Bronchial epithelial cell (primary cell): ENCODE measurements at regions not wholly inside any gene's neighbourhood (a gene's known extent, or its start where the extent isn't known, plus 50 kb on each side); places are given as distances from the start of the nearest gene placed in this dataset.

Experiments used
- DNase-seq: peaks from one replicate; pipeline ENCODE4 v3.0.0-alpha.2; 2010; ENCODE audit warnings: low read depth
- FAIRE-seq: peaks from 2 replicates; lab custom pipeline; 2011; peaks lifted over from hg19 to GRCh38; lab: Jason Lieb, UNC
- H3K27me3 ChIP-seq: 2 replicates; pipeline ENCODE4 v1.5.1; 2011; ENCODE audit warnings: low read length; ENCODE audit not compliant: control insufficient read depth, insufficient read depth
- H3K36me3 ChIP-seq: 2 replicates; pipeline ENCODE4 v1.5.1; 2011; ENCODE audit warnings: low read length; ENCODE audit not compliant: control insufficient read depth, insufficient read depth
- H3K4me3 ChIP-seq: 2 replicates; pipeline ENCODE4 v1.5.1; 2011; ENCODE audit warnings: mild to moderate bottlenecking, low read depth, low read length, control low read depth
- TF ChIP-seq, protein P1 (sequence below): IDR thresholded peaks from 2 replicates; pipeline ENCODE4 v1.5.1; 2011; ENCODE audit warnings: mild to moderate bottlenecking, moderate library complexity, low read length, control low read depth, inconsistent platforms; ENCODE audit not compliant: insufficient read depth, severe bottlenecking

DNA sequence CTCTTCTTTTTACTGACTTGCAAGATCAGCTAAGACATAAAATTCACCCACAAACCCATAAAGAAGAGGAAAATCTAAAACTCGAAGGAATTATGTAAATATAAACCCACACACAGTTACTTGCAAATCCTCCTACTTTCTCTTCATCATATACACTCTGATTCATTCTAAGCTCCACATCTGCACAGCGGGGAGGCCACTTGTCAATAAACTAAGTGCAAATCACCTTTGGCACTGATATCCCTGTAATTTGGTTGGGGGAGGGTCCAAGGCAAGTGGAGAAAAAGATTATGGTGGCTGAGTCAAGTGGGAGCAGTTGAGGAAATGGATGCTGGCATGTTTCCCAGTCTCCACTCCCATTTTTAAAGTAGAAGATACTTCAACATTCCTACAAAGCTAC lies 596.5 kb downstream of the MATN1 start:
- H3K27me3 ChIP-seq: no peaks in the 10 kb centered on the region
- FAIRE-seq: no peak
- H3K4me3 ChIP-seq: no peak overlapping the region
- H3K36me3 ChIP-seq: no peaks in the 10 kb centered on the region
- TF ChIP-seq, protein P1, sequence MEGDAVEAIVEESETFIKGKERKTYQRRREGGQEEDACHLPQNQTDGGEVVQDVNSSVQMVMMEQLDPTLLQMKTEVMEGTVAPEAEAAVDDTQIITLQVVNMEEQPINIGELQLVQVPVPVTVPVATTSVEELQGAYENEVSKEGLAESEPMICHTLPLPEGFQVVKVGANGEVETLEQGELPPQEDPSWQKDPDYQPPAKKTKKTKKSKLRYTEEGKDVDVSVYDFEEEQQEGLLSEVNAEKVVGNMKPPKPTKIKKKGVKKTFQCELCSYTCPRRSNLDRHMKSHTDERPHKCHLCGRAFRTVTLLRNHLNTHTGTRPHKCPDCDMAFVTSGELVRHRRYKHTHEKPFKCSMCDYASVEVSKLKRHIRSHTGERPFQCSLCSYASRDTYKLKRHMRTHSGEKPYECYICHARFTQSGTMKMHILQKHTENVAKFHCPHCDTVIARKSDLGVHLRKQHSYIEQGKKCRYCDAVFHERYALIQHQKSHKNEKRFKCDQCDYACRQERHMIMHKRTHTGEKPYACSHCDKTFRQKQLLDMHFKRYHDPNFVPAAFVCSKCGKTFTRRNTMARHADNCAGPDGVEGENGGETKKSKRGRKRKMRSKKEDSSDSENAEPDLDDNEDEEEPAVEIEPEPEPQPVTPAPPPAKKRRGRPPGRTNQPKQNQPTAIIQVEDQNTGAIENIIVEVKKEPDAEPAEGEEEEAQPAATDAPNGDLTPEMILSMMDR: no peak
- no peak for DNase-seq

DNA sequence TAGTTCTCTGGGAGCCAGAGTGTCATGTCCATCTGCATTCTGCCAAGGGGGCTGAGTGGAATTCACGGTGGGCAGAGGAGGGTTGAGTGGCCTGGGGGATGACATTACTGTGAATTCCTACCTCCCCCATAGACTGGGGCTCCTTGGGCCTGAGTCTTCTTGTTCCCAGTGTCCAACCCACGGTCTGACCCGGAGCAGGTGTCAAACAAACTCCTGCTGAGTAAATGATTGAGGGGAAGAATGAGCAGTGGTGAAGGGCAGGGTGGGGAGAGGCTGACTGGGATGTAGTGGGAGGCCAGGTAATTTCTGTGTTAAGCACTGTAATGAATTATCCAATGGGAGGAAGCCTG lies 597.6 kb downstream of the MATN1 start:
- no peaks in the 10 kb centered on the region for H3K27me3 ChIP-seq
- TF ChIP-seq, protein P1: no peak
- no peak for FAIRE-seq
- DNase-seq: no peak
- H3K36me3 ChIP-seq: no peaks in the 10 kb centered on the region
- H3K4me3 ChIP-seq: no peak overlapping the region

DNA sequence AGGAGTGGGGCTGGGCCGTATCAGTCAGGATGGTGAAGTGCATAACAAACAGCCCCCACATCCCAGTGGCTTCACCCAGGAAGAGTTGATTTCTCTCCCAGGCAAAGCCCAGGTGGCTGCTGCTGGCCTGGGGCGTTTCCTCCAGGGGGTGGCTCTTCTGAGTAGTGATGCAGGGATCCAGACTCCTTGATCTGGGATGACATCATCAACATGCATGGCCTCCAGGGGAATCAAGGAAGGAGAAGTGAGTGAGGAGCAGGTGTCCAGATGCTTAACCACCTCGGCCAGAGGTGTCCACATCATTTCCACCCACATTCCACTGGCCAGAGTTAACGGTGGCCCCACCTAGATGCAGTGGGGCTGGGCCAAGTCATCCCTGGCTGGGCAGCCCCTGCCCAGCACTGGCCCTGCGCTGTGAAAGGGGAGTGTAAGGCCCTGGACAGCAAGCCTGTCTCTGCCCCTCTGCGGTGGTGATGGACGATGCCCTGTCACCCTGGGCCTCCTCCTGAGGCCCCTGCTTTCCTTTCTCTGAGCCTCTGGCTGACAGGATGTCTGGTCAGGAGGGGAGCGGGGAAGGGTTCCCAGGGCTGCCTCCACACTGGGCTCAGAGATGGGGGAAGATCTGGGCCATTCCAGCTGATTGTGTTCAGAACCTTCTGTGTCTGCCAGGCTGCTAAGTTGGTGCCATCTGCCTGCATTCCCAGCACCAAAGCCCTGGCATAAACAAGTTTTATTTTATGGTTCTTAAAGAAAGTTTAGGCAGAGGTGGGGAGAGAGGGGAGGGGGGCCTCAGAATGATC lies 598.2 kb downstream of the MATN1 start:
- Histone ChIP-seq H3K36me3 (no peaks in the 10 kb centered on the region), H3K4me3 (no peak overlapping the region), H3K27me3 (no peaks in the 10 kb centered on the region)
- TF ChIP-seq, protein P1: no peak
- FAIRE-seq: peak; percentile 40
- DNase-seq: no peak

DNA sequence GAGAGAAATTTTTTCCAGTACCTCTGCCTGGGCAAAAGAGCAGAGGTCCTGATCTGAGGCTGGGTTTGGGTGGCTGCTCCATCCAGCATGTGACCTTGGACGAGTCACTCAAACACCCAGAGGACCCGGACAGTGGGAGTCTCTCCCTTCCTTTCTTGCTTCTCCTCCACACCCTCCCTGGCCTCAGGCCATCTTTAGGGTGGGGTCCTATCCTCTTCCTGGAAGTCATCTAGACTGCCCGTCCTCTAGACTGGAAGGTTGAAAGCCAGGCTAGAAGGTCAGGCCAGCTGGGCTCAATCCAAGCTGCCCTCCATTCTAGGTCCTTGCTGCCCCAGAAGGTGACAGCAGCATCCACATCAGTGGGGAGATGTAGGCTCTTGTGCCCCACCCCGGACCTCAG lies 599.5 kb downstream of the MATN1 start:
- H3K4me3 ChIP-seq: no peak overlapping the region
- TF ChIP-seq, protein P1: no peak
- H3K27me3 ChIP-seq: no peaks in the 10 kb centered on the region
- no peaks in the 10 kb centered on the region for H3K36me3 ChIP-seq
- DNase-seq (no peak), FAIRE-seq (no peak)

DNA sequence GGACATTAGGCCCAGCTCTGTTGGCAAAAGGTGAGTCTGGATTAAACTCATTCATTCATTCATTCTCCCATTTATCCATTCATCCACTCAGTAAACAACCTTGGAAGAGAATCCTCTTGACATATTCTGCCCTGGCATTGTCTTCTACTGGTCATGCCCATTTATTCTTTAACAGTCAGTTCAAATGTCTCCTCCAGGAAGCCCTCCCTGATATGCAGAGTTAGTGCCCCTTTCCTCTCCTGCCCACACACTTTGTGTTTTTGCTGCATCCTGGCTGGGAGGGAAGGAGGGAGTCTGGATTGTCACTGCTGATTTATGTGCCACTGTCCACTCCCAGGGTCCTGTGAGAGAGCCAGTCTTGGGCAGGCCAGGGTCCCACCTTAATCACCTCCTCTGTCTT lies 600.3 kb downstream of the MATN1 start:
- TF ChIP-seq, protein P1: no peak
- DNase-seq (no peak), FAIRE-seq (no peak)
- H3K36me3 ChIP-seq: no peaks in the 10 kb centered on the region
- H3K27me3 ChIP-seq: no peaks in the 10 kb centered on the region
- no peak overlapping the region for H3K4me3 ChIP-seq
